Progenitor cell of endocrine pancreas (in vitro differentiated cells): ENCODE measurements at regions not wholly inside any gene's neighbourhood (a gene's known extent, or its start where the extent isn't known, plus 50 kb on each side); places are given as distances from the start of the nearest gene placed in this dataset.

Experiments
- DNase-seq: peaks from one replicate; pipeline ENCODE4 v3.0.0; 2021; ENCODE audit warnings: low spot score; ENCODE audit not compliant: unreplicated experiment
- H3K27ac Mint-ChIP-seq: 2 replicates; pipeline ENCODE4 v1.8.0; 2021; ENCODE audit warnings: mild to moderate bottlenecking, moderate library complexity, mixed read lengths
- H3K27me3 Mint-ChIP-seq: 2 replicates; pipeline ENCODE4 v1.8.0; 2021; ENCODE audit warnings: mixed read lengths
- H3K36me3 Mint-ChIP-seq: 2 replicates; pipeline ENCODE4 v1.8.0; 2022; ENCODE audit warnings: mixed read lengths; ENCODE audit not compliant: insufficient read depth
- H3K4me1 Mint-ChIP-seq: 2 replicates; pipeline ENCODE4 v1.8.0; 2021; ENCODE audit warnings: low read depth, mixed read lengths
- H3K4me3 Mint-ChIP-seq: 2 replicates; pipeline ENCODE4 v1.8.0; 2021; ENCODE audit warnings: low read depth, mild to moderate bottlenecking, moderate library complexity, mixed read lengths
- H3K9me3 Mint-ChIP-seq: 2 replicates; pipeline ENCODE4 v1.8.0; 2021; ENCODE audit warnings: low read depth, mixed read lengths
- CTCF ChIP-seq: fragments of 200-600 bp; sonication (generic); IDR thresholded peaks from one replicate; pipeline ENCODE4 v1.5.0; 2021; ENCODE audit warnings: antibody characterized with exemption, mild to moderate bottlenecking; ENCODE audit not compliant: unreplicated experiment

DNA sequence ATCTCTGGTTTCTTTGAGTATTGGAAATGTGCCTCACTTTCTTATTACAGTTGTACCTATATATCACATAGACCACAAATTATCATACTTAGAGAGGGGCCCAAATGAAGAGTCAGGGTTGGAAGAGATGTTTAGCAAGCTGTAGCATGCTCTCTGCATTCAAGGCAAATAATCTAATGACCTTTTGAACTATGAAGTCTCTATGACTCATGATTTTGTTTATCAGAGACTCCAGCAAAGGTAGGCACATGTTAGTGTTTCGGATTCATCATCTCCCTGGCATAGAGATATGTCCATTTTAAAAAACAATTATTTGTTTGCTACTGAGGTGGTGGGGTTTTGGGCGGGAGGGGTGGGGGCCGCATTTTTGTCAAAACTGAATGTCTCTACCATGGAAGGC, 2000.1 kb downstream of the EFNA5 start:
- H3K4me3 Mint-ChIP-seq = no peak overlapping the region
- TF ChIP-seq CTCF = no peak
- no peak for DNase-seq
- no peaks in the 10 kb centered on the region for H3K27me3 Mint-ChIP-seq
- no peaks in the 10 kb centered on the region for H3K36me3 Mint-ChIP-seq
- H3K9me3 Mint-ChIP-seq = peaks cover 24% of the 10 kb centered on the region
- H3K4me1 Mint-ChIP-seq = no peaks in the 10 kb centered on the region
- no peak overlapping the region for H3K27ac Mint-ChIP-seq

- no peak for DNase-seq
- no peaks in the 10 kb centered on the region for H3K27me3 Mint-ChIP-seq
- no peak for TF ChIP-seq CTCF
- H3K4me3 Mint-ChIP-seq = no peak overlapping the region
- no peak overlapping the region for H3K27ac Mint-ChIP-seq
- H3K4me1 Mint-ChIP-seq = no peaks in the 10 kb centered on the region
- H3K36me3 Mint-ChIP-seq = no peaks in the 10 kb centered on the region
- peaks cover 31% of the 10 kb centered on the region for H3K9me3 Mint-ChIP-seq
Observed at GRCh38 chr5:105663671-105664070, 2007.1 kb downstream of the EFNA5 start.

DNA sequence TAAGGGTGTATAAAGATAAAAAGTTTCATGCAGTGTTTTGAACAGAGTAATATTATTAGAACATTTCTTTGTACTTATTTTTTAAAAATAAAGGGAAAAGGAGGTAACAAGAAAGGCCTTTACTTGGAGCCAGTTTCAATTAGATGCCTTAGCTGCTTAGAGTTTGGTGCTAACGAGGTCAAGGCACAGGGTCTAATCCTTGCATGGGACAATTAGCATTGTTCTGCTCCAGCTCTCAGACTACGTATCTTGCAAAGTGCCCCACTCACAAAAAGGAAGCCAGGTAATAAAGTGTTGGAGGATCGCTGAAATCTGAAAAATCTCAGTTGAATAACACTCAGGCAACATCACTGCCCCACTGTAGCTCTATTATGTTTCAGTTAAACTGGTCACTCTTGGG, 2011.3 kb downstream of the EFNA5 start:
- Mint-ChIP-seq H3K4me1 (no peaks in the 10 kb centered on the region), H3K27ac (no peak overlapping the region), H3K9me3 (no peaks in the 10 kb centered on the region), H3K36me3 (no peaks in the 10 kb centered on the region), H3K4me3 (no peak overlapping the region), H3K27me3 (no peaks in the 10 kb centered on the region)
- no peak for DNase-seq
- TF ChIP-seq CTCF = no peak

- H3K9me3 Mint-ChIP-seq = peaks cover 8% of the 10 kb centered on the region
- H3K36me3 Mint-ChIP-seq = peaks cover 2% of the 10 kb centered on the region
- DNase-seq = no peak
- no peaks in the 10 kb centered on the region for H3K27me3 Mint-ChIP-seq
- no peak overlapping the region for H3K4me3 Mint-ChIP-seq
- no peak overlapping the region for H3K27ac Mint-ChIP-seq
- H3K4me1 Mint-ChIP-seq = no peaks in the 10 kb centered on the region
- TF ChIP-seq CTCF = no peak
Observed at GRCh38 chr5:105640328-105640727, 2030.4 kb downstream of the EFNA5 start.

GRCh38 chr5:105639511-105639910, 2031.2 kb downstream of the EFNA5 start:
- Mint-ChIP-seq H3K9me3 (peaks cover 8% of the 10 kb centered on the region), H3K4me1 (no peaks in the 10 kb centered on the region), H3K36me3 (peaks cover 2% of the 10 kb centered on the region), H3K27me3 (no peaks in the 10 kb centered on the region), H3K4me3 (no peak overlapping the region), H3K27ac (no peak overlapping the region)
- TF ChIP-seq CTCF = no peak
- DNase-seq = no peak

DNA sequence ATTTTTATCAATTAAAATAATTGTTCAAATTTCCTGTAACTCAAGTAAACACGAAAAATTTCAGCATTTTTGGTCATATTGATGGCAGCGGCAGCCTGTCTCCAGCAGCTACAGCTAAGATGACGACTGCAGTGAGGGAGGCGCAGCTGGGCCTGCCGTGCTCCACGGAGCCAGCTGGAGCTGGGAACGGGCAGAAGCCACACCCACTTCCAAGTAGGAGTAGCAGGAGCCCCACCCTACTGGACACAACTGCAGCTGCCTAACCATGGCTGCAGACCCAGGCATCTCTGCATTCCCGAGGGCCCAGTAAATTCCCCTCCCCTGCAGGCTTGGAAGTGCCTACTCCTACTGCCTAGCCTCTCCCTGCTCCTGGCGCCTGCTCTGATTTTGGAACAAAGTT, 2031.7 kb downstream of the EFNA5 start:
- Mint-ChIP-seq H3K4me3 (no peak overlapping the region), H3K4me1 (no peaks in the 10 kb centered on the region), H3K27ac (no peak overlapping the region), H3K27me3 (no peaks in the 10 kb centered on the region), H3K36me3 (peaks cover 2% of the 10 kb centered on the region), H3K9me3 (peaks cover 8% of the 10 kb centered on the region)
- no peak for TF ChIP-seq CTCF
- DNase-seq = no peak
